HEK293 (cell line): ENCODE measurements at regions not wholly inside any gene's neighbourhood (a gene's known extent, or its start where the extent isn't known, plus 50 kb on each side); places are given as distances from the start of the nearest gene placed in this dataset.

ENCODE experiments used
- CTCF ChIA-PET: fragments of 350-600 bp; formaldehyde crosslinking; extraction: SDS; loops from one replicate; lab custom pipeline; 2021; ENCODE audit warnings: antibody characterized with exemption; lab: Yijun Ruan, JAX
- POLR2A ChIA-PET: fragments of 300-600 bp; formaldehyde crosslinking; extraction: SDS; loops from one replicate; lab custom pipeline; 2020; ENCODE audit warnings: antibody characterized with exemption, inconsistent platforms; lab: Yijun Ruan, JAX
- H3K27ac ChIP-seq: fragments of 200-500 bp; sonication (Bioruptor generic); 2 replicates; pipeline ENCODE4 v1.5.1; 2014; ENCODE audit warnings: low read depth, low read length, control low read depth, inconsistent platforms; ENCODE audit errors: extremely low read depth
- H3K36me3 ChIP-seq, 2 experiments: fragments of 200-500 bp in 1 of 2; sonication (Bioruptor generic) in 1 of 2; 1 replicate in 1 of 2; 2 replicates in 1 of 2; pipeline ENCODE4 v1.5.1; 2014 to 2017; ENCODE audit warnings: inconsistent platforms in 2 of 2, low read length in 2 of 2; ENCODE audit not compliant: control insufficient read depth in 2 of 2, insufficient read depth in 1 of 2
- H3K4me1 ChIP-seq: fragments of 200-500 bp; sonication (Bioruptor generic); 2 replicates; pipeline ENCODE4 v1.5.1; 2014; ENCODE audit warnings: mild to moderate bottlenecking, low read length, inconsistent platforms; ENCODE audit not compliant: control insufficient read depth, insufficient read depth
- H3K4me3 ChIP-seq: 2 replicates; pipeline ENCODE4 v1.5.1; 2011; ENCODE audit warnings: low read depth, mild to moderate bottlenecking, control low read depth, low read length, moderate library complexity
- H3K9me3 ChIP-seq: fragments of 200-500 bp; sonication (Bioruptor generic); 2 replicates; pipeline ENCODE4 v1.5.1; 2014; ENCODE audit warnings: low read depth, low read length, inconsistent platforms; ENCODE audit not compliant: control insufficient read depth, insufficient read depth
- GFI1B ChIP-seq: fragments of 450-650 bp; formaldehyde crosslinking; IDR thresholded peaks from 2 replicates; pipeline ENCODE4 v1.5.1; 2016; ENCODE audit warnings: missing biosample characterization, missing genetic modification characterization
- GLIS2 ChIP-seq: fragments of 450-650 bp; formaldehyde crosslinking; IDR thresholded peaks from 2 replicates; pipeline ENCODE4 v1.5.1; 2016; ENCODE audit warnings: missing biosample characterization, missing genetic modification characterization
- HIC1 ChIP-seq: fragments of 450-650 bp; formaldehyde crosslinking; IDR thresholded peaks from 2 replicates; pipeline ENCODE4 v1.5.1; 2016; ENCODE audit warnings: missing biosample characterization, missing genetic modification characterization
- KLF1 ChIP-seq: fragments of 450-650 bp; formaldehyde crosslinking; IDR thresholded peaks from 2 replicates; pipeline ENCODE4 v1.5.1; 2016; ENCODE audit warnings: missing biosample characterization, missing genetic modification characterization
- KLF16 ChIP-seq: fragments of 450-650 bp; formaldehyde crosslinking; IDR thresholded peaks from 2 replicates; pipeline ENCODE4 v1.5.1; 2017; ENCODE audit warnings: missing biosample characterization, missing genetic modification characterization
- REPIN1 ChIP-seq: fragments of 450-650 bp; formaldehyde crosslinking; IDR thresholded peaks from 2 replicates; pipeline ENCODE4 v1.5.1; 2017; ENCODE audit warnings: missing biosample characterization, missing genetic modification characterization, low read depth
- ZBTB10 ChIP-seq: fragments of 450-650 bp; formaldehyde crosslinking; IDR thresholded peaks from 2 replicates; pipeline ENCODE4 v1.5.1; 2016; ENCODE audit warnings: missing biosample characterization, missing genetic modification characterization
- ZEB2 ChIP-seq: fragments of 450-650 bp; formaldehyde crosslinking; IDR thresholded peaks from 2 replicates; pipeline ENCODE4 v1.5.1; 2016; ENCODE audit warnings: missing biosample characterization, missing genetic modification characterization
- ZNF121 ChIP-seq: fragments of 450-650 bp; formaldehyde crosslinking; IDR thresholded peaks from 2 replicates; pipeline ENCODE4 v1.5.1; 2016; ENCODE audit warnings: missing biosample characterization, missing genetic modification characterization
- ZNF16 ChIP-seq: fragments of 450-650 bp; formaldehyde crosslinking; IDR thresholded peaks from 2 replicates; pipeline ENCODE4 v1.5.1; 2016; ENCODE audit warnings: low read depth, missing biosample characterization, missing genetic modification characterization
- ZNF169 ChIP-seq: fragments of 450-650 bp; formaldehyde crosslinking; IDR thresholded peaks from 2 replicates; pipeline ENCODE4 v1.5.1; 2016; ENCODE audit warnings: missing biosample characterization, missing genetic modification characterization
- ZNF174 ChIP-seq: fragments of 450-650 bp; formaldehyde crosslinking; IDR thresholded peaks from 2 replicates; pipeline ENCODE4 v1.5.0; 2017; ENCODE audit warnings: missing biosample characterization, mild to moderate bottlenecking, missing genetic modification characterization
- ZNF266 ChIP-seq: fragments of 450-650 bp; formaldehyde crosslinking; IDR thresholded peaks from 2 replicates; pipeline ENCODE4 v1.5.1; 2016; ENCODE audit warnings: missing biosample characterization, missing genetic modification characterization, low read depth
- ZNF324 ChIP-seq: fragments of 450-650 bp; formaldehyde crosslinking; IDR thresholded peaks from 2 replicates; pipeline ENCODE4 v1.5.1; 2016; ENCODE audit warnings: missing biosample characterization, missing genetic modification characterization
- ZNF394 ChIP-seq: fragments of 450-650 bp; formaldehyde crosslinking; IDR thresholded peaks from 2 replicates; pipeline ENCODE4 v1.5.1; 2016; ENCODE audit warnings: missing biosample characterization, missing genetic modification characterization, mild to moderate bottlenecking, moderate library complexity, borderline replicate concordance
- ZNF398 ChIP-seq: fragments of 450-650 bp; formaldehyde crosslinking; IDR thresholded peaks from 2 replicates; pipeline ENCODE4 v1.5.1; 2017; ENCODE audit warnings: missing biosample characterization, missing genetic modification characterization
- ZNF530 ChIP-seq: fragments of 450-650 bp; formaldehyde crosslinking; IDR thresholded peaks from 2 replicates; pipeline ENCODE4 v1.5.1; 2016; ENCODE audit warnings: low read depth, missing biosample characterization, missing genetic modification characterization
- ZNF677 ChIP-seq: fragments of 450-650 bp; IDR thresholded peaks from 2 replicates; pipeline ENCODE4 v1.5.0; 2018; ENCODE audit warnings: missing biosample characterization, mild to moderate bottlenecking, missing genetic modification characterization, moderate library complexity
- ZNF701 ChIP-seq: fragments of 450-650 bp; formaldehyde crosslinking; IDR thresholded peaks from 2 replicates; pipeline ENCODE4 v1.5.1; 2016; ENCODE audit warnings: missing biosample characterization, missing genetic modification characterization
- ZNF704 ChIP-seq: fragments of 450-650 bp; formaldehyde crosslinking; IDR thresholded peaks from 2 replicates; pipeline ENCODE4 v1.5.1; 2016; ENCODE audit warnings: missing biosample characterization, missing genetic modification characterization
- ZXDB ChIP-seq: fragments of 450-650 bp; formaldehyde crosslinking; IDR thresholded peaks from 2 replicates; pipeline ENCODE4 v1.5.1; 2016; ENCODE audit warnings: missing biosample characterization, missing genetic modification characterization

- H3K36me3 ChIP-seq, result no peaks in the 10 kb centered on the region
- no peaks in the 10 kb centered on the region for H3K4me1 ChIP-seq
- no peak overlapping the region for H3K27ac ChIP-seq
- H3K9me3 ChIP-seq, result no peaks in the 10 kb centered on the region
- no peak overlapping the region for H3K4me3 ChIP-seq
- TF ChIP-seq ZNF324 (tag by site-specific recombination) (no peak), ZXDB (tag by site-specific recombination) (no peak), REPIN1 (tag by site-specific recombination) (no peak), ZNF266 (tag by site-specific recombination) (no peak), GFI1B (no peak), ZNF16 (no peak), ZNF530 (tag by site-specific recombination) (no peak), KLF16 (no peak), ZNF398 (no peak), ZBTB10 (tag by site-specific recombination) (no peak), ZNF394 (tag by site-specific recombination) (no peak), GLIS2 (no peak), HIC1 (tag by site-specific recombination) (no peak), ZNF174 (tag by site-specific recombination) (no peak), ZNF704 (tag by site-specific recombination) (no peak), KLF1 (tag by site-specific recombination) (no peak), ZNF169 (tag by site-specific recombination) (no peak), ZEB2 (no peak)
- ChIA-PET POLR2A (no interaction called here), CTCF (no interaction called here)
Measured at GRCh38 chr18:47574966-47575365, 323.5 kb upstream of the SKOR2 start.

- H3K4me1 ChIP-seq, result no peaks in the 10 kb centered on the region
- no peaks in the 10 kb centered on the region for H3K36me3 ChIP-seq
- ChIA-PET CTCF (interaction anchor here (1.0 kb wide), 1 partner anchor 10 kb away, joined by 3 read pairs; no protein-coding TSS in a partner anchor), POLR2A (no interaction called here)
- H3K9me3 ChIP-seq, result no peaks in the 10 kb centered on the region
- H3K27ac ChIP-seq, result no peak overlapping the region
- no peak overlapping the region for H3K4me3 ChIP-seq
- no peak for TF ChIP-seq ZNF677 (tag by site-specific recombination)
- no peak for TF ChIP-seq KLF1 (tag by site-specific recombination)
- no peak for TF ChIP-seq ZNF121
- no peak for TF ChIP-seq ZNF701 (tag by site-specific recombination)
Measured at GRCh38 chr18:47571957-47572356, 320.5 kb upstream of the SKOR2 start.
